GM19438 (cell line): ENCODE measurements at regions not wholly inside any gene's neighbourhood (a gene's known extent, or its start where the extent isn't known, plus 50 kb on each side); places are given as distances from the start of the nearest gene placed in this dataset.
A peak's percentile ranks its signal among the peaks of the same experiment; 100 is the strongest.

Experiments
- ATAC-seq: cut with Tn5 transposase; IDR thresholded peaks from one replicate; pipeline ENCODE4 v1.9.1; 2021; ENCODE audit warnings: low read depth; ENCODE audit not compliant: unreplicated experiment

DNA sequence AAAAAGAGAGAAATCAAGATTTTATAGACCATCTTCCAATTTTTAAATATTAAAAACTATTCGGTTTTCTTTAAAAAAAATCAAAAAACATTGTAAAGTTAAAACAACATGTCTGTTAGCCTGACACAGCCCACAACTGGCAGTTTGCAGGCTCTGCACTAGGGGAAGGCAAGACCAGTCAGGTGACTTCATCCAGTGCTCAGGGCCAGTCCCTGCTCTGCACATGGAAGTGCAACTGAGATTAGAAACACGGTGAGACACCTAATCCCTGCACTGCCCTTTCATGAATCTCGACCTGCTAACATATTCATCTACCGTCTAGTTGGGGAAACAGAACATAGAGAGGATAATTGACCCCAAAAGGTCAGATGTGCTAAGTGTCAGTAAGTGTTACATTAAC lies 135.2 kb downstream of the BARD1 start:
- peak; percentile 64 for ATAC-seq

DNA sequence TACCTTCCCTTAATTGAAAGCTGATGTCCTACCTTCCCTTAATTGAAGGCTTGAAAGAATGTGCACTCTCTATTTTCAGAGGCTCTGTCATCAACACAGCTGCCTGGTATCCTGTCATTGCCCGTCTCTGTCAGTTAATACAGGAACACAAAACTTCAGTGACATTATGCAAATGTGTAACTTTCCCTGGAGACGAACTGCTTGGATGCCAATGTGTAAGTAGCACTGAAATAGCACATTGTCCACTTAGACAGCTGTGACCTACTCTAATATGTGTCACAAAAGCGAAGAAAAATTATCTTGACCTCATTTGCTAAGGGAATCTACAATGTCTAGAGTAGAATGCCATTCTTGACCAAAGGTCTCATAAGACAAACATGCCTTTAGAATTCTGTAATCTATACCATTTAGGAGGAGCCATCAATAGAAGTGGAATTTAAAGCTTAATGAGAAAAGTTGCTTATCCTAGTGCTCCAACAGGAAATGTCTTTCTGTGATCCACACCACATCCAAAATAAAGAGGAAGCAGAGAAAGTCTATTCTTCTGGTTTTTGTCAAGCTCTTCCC lies 138.1 kb downstream of the BARD1 start:
- ATAC-seq: no peak

DNA sequence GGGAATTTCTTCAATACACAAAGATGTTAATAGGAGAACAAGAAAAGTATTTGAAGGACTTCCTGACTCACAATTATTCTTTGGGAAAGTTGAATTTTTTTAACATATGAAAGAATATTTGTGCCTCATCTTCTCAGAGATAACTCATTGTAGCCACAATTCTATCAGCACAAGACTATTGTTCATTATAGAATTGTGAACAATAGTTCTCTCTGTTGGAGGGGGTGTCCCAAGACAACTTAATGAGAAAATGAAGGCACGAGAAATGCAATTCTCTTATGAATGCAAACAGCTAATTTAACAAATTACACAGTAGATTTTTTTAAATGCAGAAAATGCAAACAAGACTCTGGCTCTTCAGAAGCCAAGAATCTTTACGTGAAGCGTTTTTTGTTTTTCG lies 157.0 kb downstream of the BARD1 start:
- no peak for ATAC-seq

DNA sequence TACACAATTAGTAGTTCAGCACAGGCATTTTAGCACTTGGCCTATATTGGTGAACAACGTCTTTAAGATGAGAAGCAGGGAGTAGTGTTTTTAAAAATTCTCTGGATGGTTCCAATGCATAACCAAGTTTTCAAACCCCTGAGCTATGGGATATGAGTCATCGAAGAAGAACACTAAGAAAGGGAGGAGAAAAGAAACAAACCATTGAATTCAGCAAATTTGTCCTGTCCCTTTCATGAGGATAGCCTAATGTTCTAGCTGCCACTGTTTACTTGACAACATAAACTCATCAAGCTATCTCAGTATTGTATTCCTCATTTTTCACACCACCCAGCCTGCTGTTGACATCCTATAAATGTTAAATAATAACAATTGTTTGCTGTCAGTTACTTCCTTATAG lies 158.0 kb downstream of the BARD1 start:
- no peak for ATAC-seq

- ATAC-seq: no peak
These were observed 159.9 kb downstream of the BARD1 start for GRCh38 chr2:214649440-214650205.

- no peak for ATAC-seq
These were observed 161.0 kb downstream of the BARD1 start for GRCh38 chr2:214648520-214648919.

- ATAC-seq: no peak
These were observed 178.1 kb downstream of the BARD1 start for GRCh38 chr2:214631406-214631805.

- ATAC-seq: no peak
These were observed 179.0 kb downstream of the BARD1 start for GRCh38 chr2:214630402-214631045.

GRCh38 chr2:214629875-214630274 lies 179.6 kb downstream of the BARD1 start:
- no peak for ATAC-seq
